HepG2 (cell line): ENCODE measurements at regions not wholly inside any gene's neighbourhood (a gene's known extent, or its start where the extent isn't known, plus 50 kb on each side); places are given as distances from the start of the nearest gene placed in this dataset.

Experiments used
- ATAC-seq: fragments of 200-7000 bp; cut with Tn5 transposase; 3 replicates; pipeline ENCODE4 v1.9.1; 2020; ENCODE audit warnings: mild to moderate bottlenecking, moderate library complexity
- BruUV-seq: library from RNA; stranded (reverse); fragments of 400-500 nt; replicated peaks from 2 replicates; lab custom pipeline; 2021; lab: Mats Ljungman, UMichigan
- CTCF ChIA-PET: fragments of 300-600 bp; formaldehyde crosslinking; extraction: SDS; loops from one replicate; lab custom pipeline; 2021; ENCODE audit warnings: low total read pairs, inconsistent platforms, low intra/inter-chr PET ratio; lab: Yijun Ruan, JAX
- POLR2A ChIA-PET: fragments of 350-600 bp; sonication (Branson Sonifier 250); formaldehyde crosslinking; loops from one replicate; lab custom pipeline; 2020; ENCODE audit warnings: antibody characterized with exemption, inconsistent platforms; lab: Yijun Ruan, JAX
- DNase-seq: peaks from one replicate; pipeline ENCODE4 v3.0.0-alpha.2; 2015; ENCODE audit warnings: low spot score
- FAIRE-seq: peaks from 3 replicates; lab custom pipeline; 2011; peaks lifted over from hg19 to GRCh38; lab: Jason Lieb, UNC
- H2AFZ ChIP-seq: one replicate; pipeline ENCODE4 v1.6.1; 2011; ENCODE audit warnings: low read length, inconsistent platforms
- H3K27ac ChIP-seq: fragments of 300-600 bp; 3 replicates; pipeline ENCODE4 v1.8.0; 2011; ENCODE audit warnings: mixed run types, mild to moderate bottlenecking, mixed read lengths, low read length, inconsistent platforms; ENCODE audit not compliant: insufficient read depth; ENCODE audit errors: extremely low read length
- H3K27me3 ChIP-seq, 2 experiments: fragments of 200-600 bp in 1 of 2; 2 replicates in 1 of 2; 3 replicates in 1 of 2; pipeline versions ENCODE4 v1.6.0 to v1.8.0; 2011; ENCODE audit warnings: low read length in 2 of 2, mild to moderate bottlenecking in 2 of 2, moderate library complexity in 2 of 2, inconsistent platforms in 1 of 2; ENCODE audit not compliant: insufficient read depth in 2 of 2, control insufficient read depth in 1 of 2
- H3K36me3 ChIP-seq, 2 experiments: fragments of 200-600 bp in 1 of 2; replicated peaks in 1 of 2; 2 replicates in 1 of 2; 3 replicates in 1 of 2; pipeline versions ENCODE4 v1.5.1 to v1.8.0; 2011; ENCODE audit warnings: low read length in 2 of 2, inconsistent platforms in 1 of 2; ENCODE audit not compliant: insufficient read depth in 2 of 2, control insufficient read depth in 1 of 2
- H3K4me1 ChIP-seq: 2 replicates; pipeline ENCODE4 v1.5.1; 2012; ENCODE audit warnings: low read length, inconsistent platforms; ENCODE audit not compliant: insufficient read depth
- H3K4me2 ChIP-seq: 2 replicates; pipeline ENCODE4 v1.6.0; 2011; ENCODE audit warnings: low read depth, low read length, inconsistent platforms
- H3K4me3 ChIP-seq, 3 experiments: fragments of 200-600 bp in 1 of 3; sonication (generic), shearing (Covaris generic) in 1 of 3; replicated peaks in 1 of 3; 2 replicates each; pipeline ENCODE4 v1.5.1; 2011 to 2016; ENCODE audit warnings: low read length in 3 of 3, inconsistent platforms in 2 of 3, low read depth in 2 of 3, mild to moderate bottlenecking in 2 of 3, control low read depth in 1 of 3, mixed read lengths in 1 of 3; ENCODE audit not compliant: insufficient read depth in 1 of 3
- H3K79me2 ChIP-seq: one replicate; pipeline ENCODE4 v1.6.1; 2011; ENCODE audit warnings: low read length, inconsistent platforms; ENCODE audit not compliant: insufficient read depth
- H3K9ac ChIP-seq: 2 replicates; pipeline ENCODE4 v1.6.0; 2011; ENCODE audit warnings: mild to moderate bottlenecking, low read depth, low read length, inconsistent platforms; ENCODE audit not compliant: insufficient read depth
- H3K9me3 ChIP-seq: 2 replicates; pipeline ENCODE4 v1.5.1; 2012; ENCODE audit warnings: mild to moderate bottlenecking, low read length
- H4K20me1 ChIP-seq: 2 replicates; pipeline ENCODE4 v1.6.0; 2011; ENCODE audit warnings: inconsistent platforms, mild to moderate bottlenecking, low read length, moderate library complexity; ENCODE audit not compliant: insufficient read depth
- BORCS8-MEF2B ChIP-seq: sonication (generic); formaldehyde crosslinking; IDR thresholded peaks from 2 replicates; pipeline ENCODE4 v1.8.0; 2022; ENCODE audit warnings: mild to moderate bottlenecking, missing genetic modification reagents
- GATAD2A ChIP-seq: IDR thresholded peaks from 2 replicates; pipeline ENCODE4 v1.6.1; 2016
- IRF2 ChIP-seq: IDR thresholded peaks from 2 replicates; pipeline ENCODE4 v1.6.1; 2018; ENCODE audit warnings: missing genetic modification reagents, missing compliant biosample characterization
- NFRKB ChIP-seq: fragments of 450-650 bp; IDR thresholded peaks from 2 replicates; pipeline ENCODE4 v1.6.1; 2017
- NFYB ChIP-seq: sonication (generic); formaldehyde crosslinking; IDR thresholded peaks from 2 replicates; pipeline ENCODE4 v1.4.0; 2020; ENCODE audit warnings: missing genetic modification reagents
- SUZ12 ChIP-seq: fragments of 150-350 bp; IDR thresholded peaks from 2 replicates; pipeline ENCODE4 v1.6.1; 2014; ENCODE audit warnings: low read depth, low read length
- ZBTB21 ChIP-seq: sonication (generic); formaldehyde crosslinking; IDR thresholded peaks from 2 replicates; pipeline ENCODE4 v1.4.0; 2020; ENCODE audit warnings: missing genetic modification reagents
- ZC3H4 ChIP-seq: sonication (generic); formaldehyde crosslinking; IDR thresholded peaks from 2 replicates; pipeline ENCODE4 v1.4.0; 2020; ENCODE audit warnings: missing genetic modification reagents, borderline replicate concordance
- ZNF549 ChIP-seq: sonication (generic); formaldehyde crosslinking; IDR thresholded peaks from 2 replicates; pipeline ENCODE4 v1.5.0; 2020; ENCODE audit warnings: missing genetic modification reagents
- ZNF577 ChIP-seq: sonication (generic); formaldehyde crosslinking; IDR thresholded peaks from 2 replicates; pipeline ENCODE4 v1.4.0; 2020; ENCODE audit warnings: mild to moderate bottlenecking, low read depth, missing genetic modification reagents, borderline replicate concordance
- ZNF619 ChIP-seq: sonication (generic); formaldehyde crosslinking; IDR thresholded peaks from 2 replicates; pipeline ENCODE4 v1.4.0; 2020; ENCODE audit warnings: mild to moderate bottlenecking, missing genetic modification reagents
- ZNF83 ChIP-seq: sonication (generic); formaldehyde crosslinking; IDR thresholded peaks from 2 replicates; pipeline ENCODE4 v1.4.0; 2020; ENCODE audit warnings: missing genetic modification reagents, mild to moderate bottlenecking, borderline replicate concordance
- WGBS: methylation state at CpG from one replicate; pipeline ENCODE4 v1.1.6; 2017; ENCODE audit warnings: low lambda C conversion rate; 5-methylcytosine and 5-hydroxymethylcytosine counted together
- in situ Hi-C: cut with HindIII; loops from 2 replicates; pipeline ENCODE4 v1.10.0; 2017; ENCODE audit warnings: low pct_unique_long_range_greater_than_20kb; ENCODE audit not compliant: extremely low pct_ligation_motif_present
- intact Hi-C: fragments of 100-400 bp; cut with micrococcal nuclease; formaldehyde crosslinking; loops from one replicate; pipeline ENCODE4 v1.10.0; 2022; ENCODE audit not compliant: unreplicated experiment
- TF ChIP-seq, protein P1 (sequence below): IDR thresholded peaks from 2 replicates; pipeline ENCODE4 v1.6.1; 2016; ENCODE audit warnings: missing biosample characterization, missing genetic modification reagents, low read depth

DNA sequence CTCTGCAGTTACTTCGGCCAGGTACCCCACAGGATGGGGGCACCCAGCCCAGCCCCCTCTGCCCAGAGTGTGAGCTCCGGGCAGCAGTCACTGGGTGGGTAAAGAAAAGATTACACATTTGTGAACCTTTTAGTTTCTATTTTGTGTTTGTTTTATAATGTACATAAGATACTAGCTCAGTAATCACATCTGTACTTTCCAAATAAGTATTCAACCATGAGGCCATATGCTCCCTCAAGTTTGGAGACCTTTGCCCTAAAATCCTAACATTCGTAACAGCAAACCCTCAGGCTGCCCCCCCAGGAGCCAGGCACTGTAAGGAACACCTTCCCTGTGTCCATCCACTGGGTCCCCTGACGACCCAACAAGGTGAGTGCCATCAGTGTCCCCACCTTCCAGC lies 68.3 kb upstream of the SLC6A6 start:
- Histone ChIP-seq H4K20me1 (no peaks in the 10 kb centered on the region), H3K4me2 (no peak overlapping the region), H3K9ac (no peak overlapping the region), H3K79me2 (no peaks in the 10 kb centered on the region), H2AFZ (no peak overlapping the region), H3K36me3 (no peaks in the 10 kb centered on the region), H3K4me1 (peaks cover 27% of the 10 kb centered on the region), H3K27ac (no peak overlapping the region), H3K9me3 (no peaks in the 10 kb centered on the region), H3K27me3 (peaks cover 0 to 8% of the 10 kb centered on the region in 2 experiments; a peak in 1 of 5 replicates), H3K4me3 (no peak overlapping the region)
- ChIA-PET POLR2A (no interaction called here), CTCF (no interaction called here)
- ATAC-seq (no peak), DNase-seq (no peak), FAIRE-seq (no peak)
- BruUV-seq, result no TSS peak
- no peak for TF ChIP-seq ZBTB21 (CRISPR knock-in tag)
- TF ChIP-seq ZC3H4 (CRISPR knock-in tag), result no peak
- TF ChIP-seq ZNF577 (CRISPR knock-in tag), result no peak
- TF ChIP-seq GATAD2A (CRISPR knock-in tag), result no peak
- TF ChIP-seq ZNF549 (CRISPR knock-in tag), result no peak
- TF ChIP-seq IRF2, result no peak
- TF ChIP-seq NFRKB, result no peak
- TF ChIP-seq SUZ12, result no peak
- no peak for TF ChIP-seq ZNF83
- no peak for TF ChIP-seq BORCS8-MEF2B (CRISPR knock-in tag)
- TF ChIP-seq ZNF619 (CRISPR knock-in tag), result no peak
- TF ChIP-seq, protein P1, sequence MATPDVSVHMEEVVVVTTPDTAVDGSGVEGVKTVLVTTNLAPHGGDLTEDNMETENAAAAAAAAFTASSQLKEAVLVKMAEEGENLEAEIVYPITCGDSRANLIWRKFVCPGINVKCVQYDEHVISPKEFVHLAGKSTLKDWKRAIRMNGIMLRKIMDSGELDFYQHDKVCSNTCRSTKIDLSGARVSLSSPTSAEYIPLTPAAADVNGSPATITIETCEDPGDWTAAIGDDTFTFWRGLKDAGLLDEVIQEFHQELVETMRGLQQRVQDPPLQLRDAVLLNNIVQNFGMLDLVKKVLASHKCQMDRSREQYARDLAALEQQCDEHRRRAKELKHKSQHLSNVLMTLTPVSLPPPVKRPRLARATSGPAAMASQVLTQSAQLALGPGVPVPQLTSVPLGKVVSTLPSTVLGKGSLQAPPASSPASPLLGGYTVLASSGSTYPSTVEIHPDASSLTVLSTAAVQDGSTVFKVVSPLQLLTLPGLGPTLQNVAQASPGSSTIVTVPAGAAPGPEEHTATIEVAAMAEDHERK (CRISPR knock-in tag), result no peak
- TF ChIP-seq NFYB (CRISPR knock-in tag), result no peak
- in situ Hi-C loops, result no loop called here
- WGBS, result 3% methylated on average over 4 of the region's 4 CpGs
- intact Hi-C loops, result no loop called here
